ENCODE measurements at regions not wholly inside any gene's neighbourhood (a gene's known extent, or its start where the extent isn't known, plus 50 kb on each side); places are given as distances from the start of the nearest gene placed in this dataset.

GRCh38 chr11:15818132-15818842 lies 538.1 kb downstream of the SOX6 start:
- peaks cover 15% of the 10 kb centered on the region for H3K27me3 Mint-ChIP-seq
- intact Hi-C loops (cut with DNase I, micrococcal nuclease): loop anchor here in 1 of 2 experiments (2.0 to 5.0 kb wide), 2 partner anchors 17 to 794 kb away; no protein-coding TSS in a partner anchor
- no peak overlapping the region for H3K27ac Mint-ChIP-seq
- ATAC-seq (peak; percentile 32), DNase-seq (peak; percentile 8)
- POLR2A ChIA-PET: no interaction called here
- H3K4me1 Mint-ChIP-seq: peaks cover 15% of the 10 kb centered on the region
- H3K4me3 Mint-ChIP-seq: no peak overlapping the region
- peaks cover 2% of the 10 kb centered on the region for H3K9me3 Mint-ChIP-seq (ENCODE audit: low read depth)
- H3K36me3 Mint-ChIP-seq (ENCODE audit: low read depth): no peaks in the 10 kb centered on the region
- CTCF ChIA-PET: no interaction called here

DNA sequence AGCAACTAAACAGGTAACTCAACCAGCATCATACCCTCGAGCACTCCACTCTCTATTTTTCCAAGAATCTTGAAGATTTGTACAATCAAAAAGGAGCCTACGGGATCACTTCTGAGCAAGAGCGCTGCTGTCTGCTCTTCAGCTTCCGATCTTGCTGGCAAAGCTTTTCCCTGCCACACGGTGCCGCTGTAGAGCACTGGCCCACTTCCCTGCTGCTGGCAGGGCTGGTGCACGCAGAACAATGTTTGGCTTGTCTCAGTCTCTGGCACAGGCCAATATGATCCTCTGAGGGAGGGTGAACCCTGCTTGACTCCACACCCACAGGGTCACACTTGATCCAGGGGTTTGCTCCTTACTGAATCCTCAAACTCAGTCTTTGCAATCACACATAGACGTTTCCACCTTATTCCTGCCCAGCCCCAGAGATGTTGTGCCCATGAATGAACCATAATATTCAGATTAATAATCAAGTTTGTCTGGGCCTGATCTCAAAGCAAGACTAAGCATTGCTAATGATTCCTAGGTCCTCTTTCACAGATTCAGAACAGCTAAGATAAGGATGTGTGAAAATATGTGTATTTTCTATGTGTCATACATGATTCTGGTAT lies 536.6 kb downstream of the SOX6 start:
- ChIA-PET CTCF (interaction anchor here (0.6 to 2.2 kb wide), 11 partner anchors 9 to 794 kb away, joined by 3 to 11 read pairs (median 3); no protein-coding TSS in a partner anchor), POLR2A (no interaction called here)
- H3K4me3 Mint-ChIP-seq: no peak overlapping the region
- peaks cover 15% of the 10 kb centered on the region for H3K4me1 Mint-ChIP-seq
- peaks cover 2% of the 10 kb centered on the region for H3K9me3 Mint-ChIP-seq (ENCODE audit: low read depth)
- H3K27me3 Mint-ChIP-seq: peaks cover 15% of the 10 kb centered on the region
- H3K36me3 Mint-ChIP-seq (ENCODE audit: low read depth): no peaks in the 10 kb centered on the region
- H3K27ac Mint-ChIP-seq: no peak overlapping the region
- ATAC-seq (peak; percentile 68), DNase-seq (peak; percentile 70)
- intact Hi-C loops (cut with DNase I, micrococcal nuclease): loop anchor here (2.0 to 5.0 kb wide), 3 partner anchors 19 to 793 kb away; no protein-coding TSS in a partner anchor

- no peaks in the 10 kb centered on the region for H3K36me3 Mint-ChIP-seq (ENCODE audit: low read depth)
- CTCF ChIA-PET: interaction anchor here (0.9 to 2.2 kb wide), 4 partner anchors 11 to 280 kb away, joined by 3 to 11 read pairs (median 4); no protein-coding TSS in a partner anchor
- no peak overlapping the region for H3K4me3 Mint-ChIP-seq
- H3K27me3 Mint-ChIP-seq: peaks cover 17% of the 10 kb centered on the region
- POLR2A ChIA-PET: no interaction called here
- DNase-seq (no peak), ATAC-seq (no peak)
- intact Hi-C loops (cut with DNase I, micrococcal nuclease): loop anchor here in 1 of 2 experiments (5.0 kb wide), 1 partner anchor 786 kb away; no protein-coding TSS in a partner anchor
- H3K4me1 Mint-ChIP-seq: peaks cover 13% of the 10 kb centered on the region
- H3K9me3 Mint-ChIP-seq (ENCODE audit: low read depth): peaks cover 2% of the 10 kb centered on the region
- no peak overlapping the region for H3K27ac Mint-ChIP-seq
Measured at GRCh38 chr11:15821451-15821850, 534.9 kb downstream of the SOX6 start.

DNA sequence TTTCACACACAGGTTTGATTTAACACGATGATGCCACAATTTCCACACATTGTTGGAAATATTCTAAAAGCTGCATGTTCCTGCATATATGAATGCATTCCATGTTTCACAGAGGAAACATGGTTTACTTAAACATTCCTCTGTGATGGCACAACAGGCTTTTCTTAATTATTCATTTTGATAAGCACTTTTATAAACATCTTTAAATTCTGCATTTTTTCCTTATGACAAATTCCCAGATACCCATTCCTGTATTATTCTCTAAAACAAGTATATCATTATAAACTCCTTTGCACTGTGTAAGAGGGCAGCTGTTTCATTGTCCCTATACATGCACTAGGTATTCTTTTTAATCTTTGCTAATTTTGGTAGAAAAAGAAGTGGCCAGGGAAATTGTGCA lies 532.3 kb downstream of the SOX6 start:
- DNase-seq (no peak), ATAC-seq (no peak)
- no peaks in the 10 kb centered on the region for H3K36me3 Mint-ChIP-seq (ENCODE audit: low read depth)
- no peaks in the 10 kb centered on the region for H3K4me1 Mint-ChIP-seq
- peaks cover 10% of the 10 kb centered on the region for H3K27me3 Mint-ChIP-seq
- ChIA-PET POLR2A (no interaction called here), CTCF (no interaction called here)
- no peak overlapping the region for H3K27ac Mint-ChIP-seq
- H3K4me3 Mint-ChIP-seq: no peak overlapping the region
- intact Hi-C loops (cut with DNase I, micrococcal nuclease): loop anchor here in 1 of 2 experiments (5.0 kb wide), 1 partner anchor 783 kb away; no protein-coding TSS in a partner anchor
- peaks cover 2% of the 10 kb centered on the region for H3K9me3 Mint-ChIP-seq (ENCODE audit: low read depth)

- H3K27me3 Mint-ChIP-seq: peaks cover 7% of the 10 kb centered on the region
- ChIA-PET CTCF (interaction anchor here (0.6 to 0.8 kb wide), 2 partner anchors 125 to 786 kb away, joined by 3 read pairs; no protein-coding TSS in a partner anchor), POLR2A (no interaction called here)
- ATAC-seq: no peak
- no peak overlapping the region for H3K4me3 Mint-ChIP-seq
- no peaks in the 10 kb centered on the region for H3K4me1 Mint-ChIP-seq
- peaks cover under 1% of the 10 kb centered on the region for H3K9me3 Mint-ChIP-seq (ENCODE audit: low read depth)
- H3K36me3 Mint-ChIP-seq (ENCODE audit: low read depth): no peaks in the 10 kb centered on the region
- DNase-seq: no peak
- no peak overlapping the region for H3K27ac Mint-ChIP-seq
- intact Hi-C loops (cut with DNase I, micrococcal nuclease): no loop called here
Measured at GRCh38 chr11:15825976-15826650, 530.2 kb downstream of the SOX6 start.

- H3K9me3 Mint-ChIP-seq (ENCODE audit: low read depth): no peaks in the 10 kb centered on the region
- no peak overlapping the region for H3K27ac Mint-ChIP-seq
- no peaks in the 10 kb centered on the region for H3K36me3 Mint-ChIP-seq (ENCODE audit: low read depth)
- H3K27me3 Mint-ChIP-seq: peaks cover 3% of the 10 kb centered on the region
- CTCF ChIA-PET: interaction anchor here (0.6 kb wide), 1 partner anchor 786 kb away, joined by 3 read pairs; no protein-coding TSS in a partner anchor
- intact Hi-C loops (cut with DNase I, micrococcal nuclease): no loop called here
- H3K4me1 Mint-ChIP-seq: no peaks in the 10 kb centered on the region
- ATAC-seq: no peak
- H3K4me3 Mint-ChIP-seq: no peak overlapping the region
- POLR2A ChIA-PET: no interaction called here
- peak; percentile 54 for DNase-seq
Measured at GRCh38 chr11:15826826-15827225, 529.5 kb downstream of the SOX6 start.

DNA sequence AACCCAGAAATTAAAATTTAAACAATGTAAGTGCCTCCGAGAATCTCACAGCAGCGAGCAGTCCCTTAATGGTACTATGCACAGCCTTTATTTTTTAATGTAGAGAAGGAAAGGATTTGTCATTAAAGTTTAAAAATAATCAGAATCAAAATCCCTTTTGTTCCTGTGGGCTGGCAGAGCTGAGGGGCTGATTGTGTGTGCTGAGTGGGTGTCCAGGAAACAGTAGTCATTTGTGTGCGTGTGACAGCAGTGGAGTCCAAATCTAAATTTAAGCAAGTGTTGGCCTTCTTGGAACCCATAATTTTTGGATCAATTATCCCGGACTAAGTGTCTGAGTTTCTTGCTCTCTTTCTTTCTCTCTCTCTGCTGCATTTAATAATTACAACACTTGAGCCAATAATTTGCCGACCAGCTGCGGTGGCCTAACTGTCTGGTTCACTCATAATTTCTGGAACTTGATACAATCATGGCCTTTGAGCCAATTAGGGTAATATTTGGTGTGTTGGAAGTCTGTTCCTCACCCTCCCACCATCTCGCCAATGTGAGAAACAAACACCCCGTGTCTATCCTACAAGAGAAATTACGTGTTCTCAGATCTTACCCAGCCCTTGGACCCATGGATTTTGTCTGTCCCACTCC lies 528.0 kb downstream of the SOX6 start:
- H3K4me1 Mint-ChIP-seq: no peaks in the 10 kb centered on the region
- no peak overlapping the region for H3K27ac Mint-ChIP-seq
- H3K9me3 Mint-ChIP-seq (ENCODE audit: low read depth): no peaks in the 10 kb centered on the region
- intact Hi-C loops (cut with DNase I, micrococcal nuclease): no loop called here
- H3K27me3 Mint-ChIP-seq: peaks cover 3% of the 10 kb centered on the region
- ATAC-seq (no peak), DNase-seq (no peak)
- H3K36me3 Mint-ChIP-seq (ENCODE audit: low read depth): no peaks in the 10 kb centered on the region
- ChIA-PET CTCF (interaction anchor here (0.6 kb wide), 1 partner anchor 667 kb away, joined by 4 read pairs; no protein-coding TSS in a partner anchor), POLR2A (no interaction called here)
- no peak overlapping the region for H3K4me3 Mint-ChIP-seq

DNA sequence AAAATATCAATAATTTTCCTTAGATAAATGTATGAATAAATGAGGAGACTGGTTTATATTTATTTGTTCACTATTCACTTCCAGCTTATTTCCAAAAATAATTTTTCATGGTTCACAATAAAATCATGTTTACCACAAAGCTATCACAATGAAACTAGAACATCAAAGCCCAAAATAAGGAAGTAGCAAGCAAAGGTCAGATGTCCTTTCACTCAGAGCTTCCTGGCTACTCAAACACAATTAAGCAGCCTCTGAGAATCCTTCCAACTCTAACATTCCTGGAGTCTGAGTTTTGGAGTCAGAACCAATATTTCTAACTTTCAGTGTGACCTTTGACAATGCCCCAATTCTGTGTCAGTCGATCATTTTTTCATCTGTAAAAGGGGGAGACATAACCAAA lies 527.0 kb downstream of the SOX6 start:
- H3K9me3 Mint-ChIP-seq (ENCODE audit: low read depth): no peaks in the 10 kb centered on the region
- POLR2A ChIA-PET: no interaction called here
- H3K4me3 Mint-ChIP-seq: no peak overlapping the region
- no peak for ATAC-seq
- CTCF ChIA-PET: interaction anchor here (0.7 kb wide), 1 partner anchor 9 kb away, joined by 4 read pairs; no protein-coding TSS in a partner anchor
- intact Hi-C loops (cut with DNase I, micrococcal nuclease): no loop called here
- peaks cover 3% of the 10 kb centered on the region for H3K27me3 Mint-ChIP-seq
- H3K27ac Mint-ChIP-seq: no peak overlapping the region
- no peaks in the 10 kb centered on the region for H3K4me1 Mint-ChIP-seq
- no peaks in the 10 kb centered on the region for H3K36me3 Mint-ChIP-seq (ENCODE audit: low read depth)
- DNase-seq: no peak

GRCh38 chr11:15830741-15831428 lies 525.5 kb downstream of the SOX6 start:
- ATAC-seq (no peak), DNase-seq (no peak)
- Mint-ChIP-seq H3K36me3 (ENCODE audit: low read depth) (no peaks in the 10 kb centered on the region), H3K4me3 (no peak overlapping the region), H3K4me1 (no peaks in the 10 kb centered on the region), H3K27ac (no peak overlapping the region), H3K27me3 (peaks cover 3% of the 10 kb centered on the region), H3K9me3 (ENCODE audit: low read depth) (no peaks in the 10 kb centered on the region)
- CTCF ChIA-PET: interaction anchor here (1.1 to 2.5 kb wide), 2 partner anchors 11 kb away, joined by 3 to 11 read pairs; no protein-coding TSS in a partner anchor
- intact Hi-C loops (cut with DNase I, micrococcal nuclease): no loop called here
- POLR2A ChIA-PET: no interaction called here

- no peak overlapping the region for H3K4me3 Mint-ChIP-seq
- H3K36me3 Mint-ChIP-seq (ENCODE audit: low read depth): no peaks in the 10 kb centered on the region
- no peak for ATAC-seq
- DNase-seq: no peak
- H3K27me3 Mint-ChIP-seq: peaks cover 3% of the 10 kb centered on the region
- CTCF ChIA-PET: interaction anchor here (1.1 kb wide), 1 partner anchor 22 kb away, joined by 3 read pairs; no protein-coding TSS in a partner anchor
- H3K27ac Mint-ChIP-seq: no peak overlapping the region
- POLR2A ChIA-PET: no interaction called here
- no peaks in the 10 kb centered on the region for H3K9me3 Mint-ChIP-seq (ENCODE audit: low read depth)
- H3K4me1 Mint-ChIP-seq: no peaks in the 10 kb centered on the region
- intact Hi-C loops (cut with DNase I, micrococcal nuclease): no loop called here
Measured at GRCh38 chr11:15835788-15836411, 520.4 kb downstream of the SOX6 start.
